ENCODE measurements at regions not wholly inside any gene's neighbourhood (a gene's known extent, or its start where the extent isn't known, plus 50 kb on each side); places are given as distances from the start of the nearest gene placed in this dataset.

DNA sequence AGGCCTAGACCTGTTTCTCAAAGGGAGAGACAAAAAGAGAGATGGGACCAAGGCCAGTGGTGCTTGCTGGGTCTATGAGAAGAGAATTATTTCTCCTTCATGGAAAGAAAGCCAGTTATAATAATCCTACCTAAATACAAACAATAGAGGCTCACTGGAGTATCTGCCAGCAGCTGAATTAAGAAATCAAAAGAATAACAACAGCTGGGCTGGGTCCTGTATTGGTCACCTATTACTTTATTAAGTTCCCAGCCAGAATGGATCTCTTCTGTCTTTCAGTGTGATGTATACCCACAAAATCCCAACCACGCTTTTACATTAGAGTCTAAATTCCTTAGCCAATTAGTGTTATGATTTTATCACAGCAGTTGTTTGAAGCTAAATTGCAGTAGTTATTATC lies 297.8 kb upstream of the DACH1 start:
- DNase-seq (ENCODE audit: low spot score), result no peak

DNA sequence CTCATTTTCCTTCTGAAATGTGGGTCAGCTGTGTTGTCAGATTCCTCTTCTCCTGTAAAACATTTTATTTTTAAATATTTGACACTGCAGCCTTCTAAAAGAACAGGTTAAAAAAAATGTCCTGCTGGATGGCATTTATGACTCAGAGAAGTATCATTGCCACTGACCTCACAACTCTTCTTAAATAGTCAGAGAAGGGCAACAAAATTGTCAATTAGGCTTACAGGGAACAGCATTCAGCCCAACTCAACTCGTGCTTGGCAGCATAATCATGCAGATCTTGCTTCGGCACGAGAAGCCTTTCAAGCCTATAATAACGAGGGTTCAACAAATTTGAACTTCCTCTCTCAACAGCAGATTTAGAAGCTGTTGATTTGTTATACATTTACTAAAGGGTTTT lies 296.7 kb upstream of the DACH1 start:
- DNase-seq (ENCODE audit: low spot score), result no peak

DNA sequence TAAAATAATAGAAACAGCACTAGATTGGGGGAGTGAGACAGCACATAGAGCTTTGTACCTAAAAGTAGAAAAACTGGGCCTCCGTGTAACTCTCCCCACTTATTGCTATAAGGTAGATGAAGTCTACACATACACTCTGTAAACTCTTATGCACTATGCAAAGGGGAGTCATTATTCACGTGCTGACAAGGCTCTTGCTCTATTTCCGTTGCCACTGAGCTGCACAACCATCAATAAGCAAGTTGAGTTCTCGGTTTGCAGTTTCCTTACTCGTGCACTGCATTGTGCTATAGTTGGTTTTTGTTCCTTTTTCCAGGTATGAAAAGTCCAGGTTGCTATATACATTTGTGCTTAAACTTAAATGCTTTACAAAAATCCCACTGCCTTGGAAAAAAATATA lies 294.0 kb upstream of the DACH1 start:
- DNase-seq (ENCODE audit: low spot score), result no peak

DNA sequence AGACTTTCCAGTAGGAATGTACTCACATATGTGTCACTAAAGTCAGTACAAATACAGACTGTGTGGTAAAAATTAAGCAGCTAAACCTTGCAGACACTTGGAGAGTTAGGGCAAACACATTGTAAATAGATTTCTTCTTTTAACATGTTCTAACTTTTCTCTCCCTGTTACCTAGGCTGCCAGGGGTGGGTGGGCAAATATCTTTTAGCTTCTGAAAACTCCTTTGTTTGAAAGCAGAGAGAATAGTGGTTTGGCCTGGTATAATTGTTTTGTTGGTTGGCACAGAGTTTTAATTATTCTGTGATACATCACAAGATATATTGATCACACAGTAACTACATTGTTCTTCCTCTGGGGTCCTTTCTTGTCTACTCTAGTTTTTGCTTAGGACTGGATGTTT lies 289.8 kb upstream of the DACH1 start:
- DNase-seq (ENCODE audit: low spot score), result no peak

DNA sequence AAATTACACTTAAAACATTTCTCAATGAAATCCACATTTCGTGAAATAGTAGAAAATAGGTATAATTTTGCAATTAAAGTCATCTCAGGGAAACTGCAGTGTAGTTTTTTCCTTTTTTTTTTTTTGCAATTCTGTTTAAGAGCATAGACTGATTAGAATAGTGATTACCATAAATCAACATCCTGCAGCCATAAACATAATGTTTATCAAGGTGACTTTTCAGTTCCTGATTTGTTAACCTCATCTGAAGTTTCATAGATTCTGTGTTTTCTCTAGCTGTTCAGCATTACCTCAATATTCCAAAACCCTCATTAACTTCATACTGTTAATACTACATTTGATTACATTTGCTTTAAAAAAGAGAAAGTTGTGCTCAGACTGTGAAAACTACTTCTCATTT lies 286.3 kb upstream of the DACH1 start:
- DNase-seq (ENCODE audit: low spot score), result no peak

DNA sequence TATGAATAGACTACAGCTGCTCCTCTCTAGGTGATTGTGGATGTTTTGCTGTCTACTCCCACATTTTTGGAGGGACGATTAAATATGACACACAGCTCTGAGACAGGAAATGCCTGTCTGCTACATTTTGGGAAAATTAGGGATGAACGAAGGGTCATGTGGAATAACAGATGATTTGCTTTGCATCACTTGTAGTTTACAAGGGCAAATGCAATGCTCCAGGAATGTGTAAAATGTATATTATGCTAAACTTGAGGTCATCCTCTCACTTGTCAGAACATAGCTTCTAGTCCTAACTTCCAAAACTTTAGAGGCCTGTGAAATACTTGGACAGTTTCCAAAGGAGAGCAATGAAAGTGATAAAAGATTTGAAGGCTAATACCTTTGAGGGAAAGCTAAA lies 284.2 kb upstream of the DACH1 start:
- no peak for DNase-seq (ENCODE audit: low spot score)

DNA sequence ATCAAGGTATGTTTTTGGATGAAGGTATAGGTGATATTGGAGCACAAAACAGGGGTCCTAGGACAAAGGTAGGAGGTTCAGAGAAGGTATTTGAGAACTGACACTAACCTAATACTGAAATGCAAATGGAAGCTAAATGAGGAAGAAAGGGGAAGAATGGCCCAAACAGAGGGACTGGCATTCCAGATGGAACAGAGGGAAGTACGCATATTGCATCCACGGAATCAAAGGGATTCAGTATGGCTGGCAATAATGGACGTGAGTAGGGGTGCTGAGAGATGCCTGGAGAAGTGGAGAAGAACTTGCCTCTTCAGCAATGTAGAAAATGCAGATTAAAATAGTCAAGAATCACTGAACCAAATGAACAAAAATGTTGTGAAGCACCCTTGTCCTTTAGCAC lies 283.5 kb upstream of the DACH1 start:
- DNase-seq (ENCODE audit: low spot score), result no peak

DNA sequence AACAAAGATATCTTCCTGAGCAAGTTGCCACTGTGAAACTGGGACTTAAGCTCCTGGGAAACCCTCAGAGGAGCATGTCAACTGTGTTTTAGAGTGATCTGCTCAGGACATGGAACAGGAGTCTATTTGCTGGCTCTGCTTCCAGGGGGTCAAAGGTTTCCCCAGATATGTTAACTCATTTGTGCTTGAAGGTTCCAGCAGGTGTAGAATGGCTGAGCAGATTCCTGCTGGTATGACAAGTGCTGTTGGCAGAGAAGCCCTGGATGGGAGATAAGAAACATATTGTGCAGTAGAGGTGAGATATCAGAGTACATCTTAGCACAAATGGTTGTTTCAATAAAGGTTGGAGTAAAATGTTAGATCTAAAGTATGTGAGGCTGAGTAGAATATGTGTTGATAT lies 282.7 kb upstream of the DACH1 start:
- no peak for DNase-seq (ENCODE audit: low spot score)

DNA sequence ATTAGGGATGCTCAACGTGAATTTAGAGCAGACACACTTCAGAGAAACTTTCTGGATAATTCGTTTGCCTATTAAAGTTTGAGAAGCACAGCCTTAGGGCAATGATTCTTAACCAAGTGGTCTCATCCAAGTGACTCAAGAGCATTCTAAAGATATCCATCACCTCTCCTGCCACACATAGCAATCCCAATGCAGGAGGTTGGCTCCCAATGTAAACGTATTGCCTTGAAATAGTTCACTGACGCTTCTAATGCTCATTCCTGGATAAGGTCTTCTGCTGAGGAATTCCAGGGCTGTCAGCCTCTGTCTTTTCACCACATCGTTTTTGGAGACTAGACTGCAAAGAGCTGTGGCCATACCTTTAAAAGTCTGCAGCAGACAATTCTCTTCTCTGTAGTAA lies 279.8 kb upstream of the DACH1 start:
- no peak for DNase-seq (ENCODE audit: low spot score)

DNA sequence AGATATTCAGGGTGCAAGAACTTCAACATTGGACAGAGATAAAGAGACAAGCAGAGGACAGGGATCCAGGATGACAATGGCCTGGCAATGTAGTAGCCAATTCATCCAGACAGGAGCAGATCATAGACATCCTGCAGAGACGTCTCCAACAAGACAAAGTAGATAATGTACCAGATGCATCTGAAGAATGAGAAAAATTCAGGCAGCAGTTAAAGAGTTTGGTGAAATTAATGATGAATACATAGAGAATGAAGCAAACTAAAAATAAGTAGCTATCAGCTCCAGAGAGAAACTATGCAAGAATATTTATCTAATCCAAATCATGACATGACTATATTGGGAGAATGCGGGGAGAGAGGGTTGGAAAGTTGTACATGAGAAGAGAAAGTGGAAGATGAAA lies 278.4 kb upstream of the DACH1 start:
- DNase-seq (ENCODE audit: low spot score), result no peak

DNA sequence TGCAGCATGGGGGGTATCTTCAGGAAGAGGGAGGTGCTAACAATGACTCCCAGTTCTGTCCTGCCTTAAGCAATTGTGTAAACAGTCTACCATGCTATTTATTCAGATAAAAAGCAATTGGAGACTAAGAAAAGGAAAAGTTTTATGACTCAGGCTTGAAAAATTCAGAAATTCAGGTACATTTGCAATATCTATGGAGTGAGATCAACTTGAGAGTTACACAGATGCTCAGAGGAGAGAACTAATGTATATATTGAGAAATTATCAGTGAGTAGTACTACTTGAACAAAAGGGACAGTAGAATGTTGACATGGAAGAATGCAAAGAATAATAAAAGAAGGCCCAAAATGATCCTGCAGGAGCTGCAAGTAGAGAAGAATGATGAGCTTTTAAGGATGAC lies 277.6 kb upstream of the DACH1 start:
- no peak for DNase-seq (ENCODE audit: low spot score)

DNA sequence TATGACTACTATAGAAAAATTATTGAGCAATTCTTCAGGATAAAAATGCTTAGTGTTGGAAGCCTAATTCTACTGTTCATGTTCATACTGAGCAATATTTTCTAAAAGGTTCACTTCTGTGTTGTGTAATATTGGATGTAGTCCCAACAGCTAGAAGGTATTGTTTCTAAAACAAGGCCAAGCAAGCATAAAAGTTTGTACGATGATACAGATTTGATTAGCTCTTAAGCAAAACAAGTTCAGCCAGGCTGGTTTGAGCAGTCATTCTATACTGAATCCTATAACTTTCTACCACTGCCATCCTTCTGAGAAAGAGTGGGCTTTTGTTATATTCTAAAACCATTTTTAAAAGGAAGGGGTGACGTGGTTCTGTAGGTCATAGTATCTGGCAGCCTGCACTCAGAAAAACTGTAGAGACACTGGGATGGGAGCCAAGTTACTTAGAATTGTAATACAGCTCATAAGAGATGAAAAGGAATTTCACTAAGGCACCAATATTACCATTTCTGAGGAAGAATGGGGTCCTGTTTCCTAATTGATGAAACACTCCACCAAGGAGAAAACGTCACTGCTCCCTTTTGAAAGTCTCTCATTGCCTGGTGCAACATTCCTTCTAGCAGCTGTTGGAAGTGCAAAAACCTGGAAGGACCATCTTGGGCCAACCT lies 275.0 kb upstream of the DACH1 start:
- no peak for DNase-seq (ENCODE audit: low spot score)

DNA sequence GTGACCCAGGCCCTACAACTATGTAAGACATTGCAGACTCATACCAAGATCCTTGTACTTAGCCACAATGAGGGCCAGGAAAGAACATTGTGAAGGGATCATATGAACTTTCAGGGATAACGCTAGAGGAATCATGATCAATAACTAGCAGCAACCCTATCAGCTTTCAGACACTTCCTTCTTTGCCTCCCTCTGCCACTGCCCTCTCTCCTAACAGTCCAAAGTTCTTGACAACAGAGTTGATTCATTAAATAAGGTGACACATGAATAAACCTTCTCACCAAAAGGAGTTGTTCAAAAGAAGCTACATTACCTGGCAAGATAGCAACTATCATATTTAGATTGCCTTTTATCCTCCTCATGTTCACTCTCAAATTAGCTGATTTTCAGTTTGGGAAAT lies 272.2 kb upstream of the DACH1 start:
- DNase-seq (ENCODE audit: low spot score), result no peak

DNA sequence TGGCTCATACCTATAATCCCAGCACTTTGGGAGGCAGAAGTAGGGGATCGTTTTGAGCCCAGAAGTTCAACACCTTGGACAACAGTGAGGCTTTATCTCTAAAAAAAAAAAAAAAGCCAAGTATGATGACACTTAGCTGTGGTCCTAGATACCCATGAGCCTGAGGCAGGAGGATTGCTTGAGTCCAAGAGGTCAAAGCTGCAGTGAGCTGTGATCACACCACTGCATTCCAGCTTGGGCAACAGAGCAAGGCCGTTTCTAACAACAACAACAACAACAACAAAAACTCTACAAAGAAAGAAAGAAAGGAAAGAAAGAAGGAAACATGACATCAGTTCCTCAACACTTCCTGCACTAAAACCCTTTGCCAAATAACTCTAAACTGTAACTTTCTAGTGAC lies 265.1 kb upstream of the DACH1 start:
- DNase-seq (ENCODE audit: low spot score), result no peak

DNA sequence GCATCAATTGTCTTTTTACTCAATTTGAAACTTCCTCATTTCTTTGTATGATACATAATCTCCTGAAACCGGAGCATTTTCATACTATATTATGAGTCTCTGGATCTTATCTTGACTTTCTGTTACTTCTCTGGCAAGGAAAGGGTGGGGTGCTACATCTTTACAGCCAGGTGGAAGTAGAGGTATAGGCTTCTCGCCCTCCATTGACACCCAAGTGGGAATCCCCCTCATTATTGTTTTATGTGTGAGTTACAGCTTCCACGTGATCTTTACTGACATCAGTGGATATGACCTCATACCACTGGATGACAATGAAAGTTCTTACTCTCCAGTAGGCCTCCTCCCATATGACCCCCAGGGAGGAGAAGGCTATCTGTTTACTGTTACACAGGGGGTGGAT lies 262.1 kb upstream of the DACH1 start:
- DNase-seq (ENCODE audit: low spot score), result no peak

DNA sequence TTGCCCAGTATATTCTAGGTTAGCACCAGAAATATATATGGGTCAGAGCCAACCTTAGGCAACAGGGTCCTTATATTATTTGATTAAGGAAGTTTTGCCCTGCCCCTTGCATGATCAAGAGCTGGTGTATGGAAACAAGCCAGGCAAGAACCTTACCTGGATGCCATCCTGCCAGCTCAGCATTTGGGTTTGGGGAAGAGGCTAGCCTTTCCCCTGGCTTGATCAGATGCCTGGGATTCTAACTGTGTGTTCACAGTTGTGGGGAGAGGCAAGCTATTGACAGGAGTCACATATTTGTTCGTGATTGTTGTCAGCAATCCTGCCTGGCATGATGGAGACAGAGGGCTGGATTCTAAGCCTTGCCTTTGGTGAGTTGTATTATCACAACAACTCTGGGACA lies 260.0 kb upstream of the DACH1 start:
- no peak for DNase-seq (ENCODE audit: low spot score)

DNA sequence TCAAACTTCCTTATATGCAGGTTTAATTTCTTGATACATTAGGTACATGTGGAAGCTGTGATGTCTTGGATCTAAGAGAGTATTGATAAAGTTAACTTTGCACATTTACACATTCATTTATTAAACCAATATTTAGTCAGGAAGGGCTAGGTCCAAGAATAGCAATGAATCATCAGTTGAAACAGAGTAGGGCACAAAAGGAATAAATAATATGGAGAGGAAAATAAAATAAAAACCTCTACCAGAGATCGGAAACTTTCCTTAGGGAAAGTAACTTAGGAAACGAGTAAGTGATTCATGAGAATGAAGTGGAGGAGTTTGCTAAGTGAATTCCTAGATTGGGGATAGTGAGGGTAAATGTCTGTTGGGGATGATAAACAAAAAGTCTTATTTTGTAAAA lies 259.4 kb upstream of the DACH1 start:
- no peak for DNase-seq (ENCODE audit: low spot score)

DNA sequence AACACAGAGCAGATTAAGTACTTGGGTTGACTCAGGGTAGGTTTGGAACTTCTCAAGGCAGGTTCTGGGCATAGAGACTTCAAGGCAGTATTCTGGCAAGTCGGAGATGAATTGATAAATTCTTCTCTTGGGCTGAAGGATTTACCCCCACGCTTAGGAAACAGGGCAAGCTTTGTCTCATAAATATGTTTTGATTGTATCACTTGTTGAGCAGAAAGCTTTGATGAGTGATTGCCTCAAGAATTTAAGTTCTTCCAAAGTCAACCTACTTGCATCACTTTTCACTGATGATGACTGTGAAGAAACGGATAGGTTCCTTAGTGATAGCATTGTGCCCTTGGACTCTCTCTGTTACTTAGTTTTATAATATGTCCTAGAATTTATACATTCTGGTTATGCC lies 258.6 kb upstream of the DACH1 start:
- no peak for DNase-seq (ENCODE audit: low spot score)

DNA sequence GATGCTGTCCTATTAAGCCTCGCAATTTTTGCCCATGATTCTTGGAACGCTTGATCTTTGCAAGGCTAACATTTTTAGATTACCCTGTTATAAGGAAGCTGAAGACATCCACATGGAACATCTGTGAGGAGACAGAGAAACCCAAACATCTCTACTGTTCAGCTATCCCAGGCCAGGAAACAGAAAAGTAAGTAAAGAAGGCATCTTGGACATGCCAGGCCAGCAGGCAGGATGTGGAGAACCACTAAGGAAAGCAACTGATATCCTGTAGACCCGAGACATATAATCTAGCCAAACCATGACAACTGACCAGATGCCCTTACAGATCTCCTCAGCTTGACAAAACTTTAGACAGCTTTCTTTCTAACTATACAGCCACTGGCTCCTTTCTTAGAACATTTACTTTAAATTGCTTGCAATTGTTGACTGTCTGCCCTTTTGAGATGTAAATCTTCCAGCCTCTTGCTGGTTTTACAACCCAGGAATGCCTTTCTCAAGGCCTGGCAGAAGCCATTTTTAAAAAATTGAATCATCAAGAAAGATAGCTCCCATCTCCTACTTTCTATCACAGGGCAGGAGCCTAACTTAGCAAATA lies 255.8 kb upstream of the DACH1 start:
- DNase-seq (ENCODE audit: low spot score), result no peak

DNA sequence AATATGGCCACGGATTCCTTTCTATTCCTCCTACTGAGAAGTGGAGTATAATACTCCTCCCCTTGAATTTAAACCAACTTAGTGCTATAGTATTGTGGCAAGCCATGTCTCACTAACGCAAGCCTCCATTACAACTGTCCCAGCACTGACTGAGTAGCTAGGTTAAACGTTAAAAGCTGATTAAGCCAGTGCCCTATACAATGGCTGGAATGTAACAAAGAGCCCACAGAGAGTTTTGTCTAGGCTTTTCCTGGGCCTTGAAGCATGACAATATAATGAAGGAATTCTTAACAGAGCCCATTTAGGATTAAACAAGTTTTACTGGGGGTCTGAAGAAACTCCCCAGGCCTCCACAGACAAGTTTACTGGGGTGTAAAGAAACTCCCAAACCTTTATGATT lies 254.5 kb upstream of the DACH1 start:
- no peak for DNase-seq (ENCODE audit: low spot score)

DNA sequence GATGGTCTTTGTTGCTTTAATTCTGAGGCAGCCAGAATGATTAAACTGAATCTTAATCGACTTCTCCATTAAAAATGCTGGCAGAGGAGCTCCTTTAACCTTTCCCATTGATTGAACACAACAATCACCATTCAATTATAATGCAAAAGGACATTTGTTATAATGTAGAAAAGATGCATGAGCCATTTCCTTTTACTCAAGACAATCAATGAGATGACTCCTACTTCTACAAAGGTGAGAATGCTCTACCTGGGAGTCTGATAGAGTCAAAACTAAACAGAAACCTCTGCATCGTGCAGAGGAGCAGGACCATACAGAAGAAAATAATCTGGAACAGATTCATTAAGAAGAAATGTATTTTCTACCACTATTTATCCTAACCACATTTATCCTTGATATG lies 253.6 kb upstream of the DACH1 start:
- no peak for DNase-seq (ENCODE audit: low spot score)

DNA sequence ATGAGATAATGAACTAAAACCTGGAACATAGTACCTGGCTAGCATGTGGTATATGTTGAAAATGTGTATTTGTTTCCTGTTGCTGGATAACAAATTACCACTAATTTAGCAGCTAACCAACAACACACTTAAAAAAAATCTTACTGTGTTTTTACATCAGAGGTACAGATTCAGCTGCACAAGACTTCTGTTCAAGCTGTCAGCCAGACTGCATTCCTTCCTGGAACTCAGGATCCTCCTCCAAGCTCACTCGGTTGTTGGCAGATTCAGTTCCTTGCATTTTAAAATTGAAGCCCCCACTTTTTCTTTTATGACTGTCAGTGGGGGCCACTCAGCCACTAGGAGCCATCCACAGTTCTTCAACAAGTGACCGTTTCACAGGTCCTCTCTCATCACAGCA lies 246.9 kb upstream of the DACH1 start:
- DNase-seq (ENCODE audit: low spot score), result no peak

DNA sequence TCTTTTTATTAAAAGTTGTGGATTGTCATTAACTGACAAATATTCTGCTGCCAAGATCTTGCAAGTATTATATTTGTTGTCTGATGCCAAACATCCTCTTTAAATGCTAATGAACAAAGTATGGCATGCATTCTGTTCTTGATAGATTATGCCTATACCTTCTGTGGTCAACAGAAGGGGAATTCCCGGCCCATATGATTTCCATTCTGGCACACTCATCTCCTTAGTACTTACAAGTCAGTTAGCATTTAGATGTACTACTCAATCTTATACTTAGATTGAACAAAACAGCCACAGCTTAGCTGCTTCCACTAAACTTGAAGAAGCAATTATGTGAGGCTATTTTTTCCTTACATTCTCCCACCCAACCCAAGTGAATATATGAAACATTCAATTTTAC lies 246.1 kb upstream of the DACH1 start:
- DNase-seq (ENCODE audit: low spot score), result no peak

DNA sequence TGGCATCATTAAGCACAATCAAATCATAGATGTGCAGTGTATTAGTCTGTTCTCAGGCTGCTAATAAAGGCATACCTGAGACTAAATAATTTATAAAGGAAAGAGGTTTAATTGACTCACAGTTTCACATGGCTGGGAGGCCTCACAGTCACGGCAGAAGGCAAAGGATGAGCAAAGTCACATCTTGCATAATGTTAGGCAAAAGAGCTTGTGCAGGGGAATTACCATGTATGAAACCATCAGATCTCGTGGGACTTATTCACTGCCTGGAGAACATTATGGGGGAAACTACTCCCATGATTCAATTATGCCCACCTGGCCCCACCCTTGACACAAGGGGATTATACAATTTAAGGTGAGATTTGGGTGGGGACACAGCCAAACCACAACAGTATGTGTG lies 245.2 kb upstream of the DACH1 start:
- no peak for DNase-seq (ENCODE audit: low spot score)

DNA sequence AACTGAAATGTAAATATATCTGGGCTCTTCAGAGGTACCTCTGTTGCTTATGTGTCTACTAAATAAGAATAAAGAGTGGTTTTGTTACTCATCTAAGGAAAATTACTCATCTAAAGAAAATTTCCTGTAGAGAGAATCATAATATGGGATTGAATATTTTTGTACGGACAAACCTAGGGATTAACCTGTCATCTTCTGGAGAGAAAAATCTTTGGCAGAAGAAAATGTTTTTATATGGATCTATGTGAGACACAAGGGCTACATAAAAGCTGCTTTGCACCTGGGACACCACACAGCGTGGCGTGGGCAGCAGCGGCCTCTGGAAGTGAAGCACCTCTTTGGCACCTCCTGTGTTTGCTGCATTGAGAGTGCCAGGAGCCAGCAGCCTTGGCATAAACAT lies 242.9 kb upstream of the DACH1 start:
- no peak for DNase-seq (ENCODE audit: low spot score)
